HEK293 (cell line): ENCODE measurements at regions not wholly inside any gene's neighbourhood (a gene's known extent, or its start where the extent isn't known, plus 50 kb on each side); places are given as distances from the start of the nearest gene placed in this dataset.

ENCODE experiments used
- CTCF ChIA-PET: fragments of 350-600 bp; formaldehyde crosslinking; extraction: SDS; loops from one replicate; lab custom pipeline; 2021; ENCODE audit warnings: antibody characterized with exemption; lab: Yijun Ruan, JAX
- POLR2A ChIA-PET: fragments of 300-600 bp; formaldehyde crosslinking; extraction: SDS; loops from one replicate; lab custom pipeline; 2020; ENCODE audit warnings: antibody characterized with exemption, inconsistent platforms; lab: Yijun Ruan, JAX
- H3K27ac ChIP-seq: fragments of 200-500 bp; sonication (Bioruptor generic); 2 replicates; pipeline ENCODE4 v1.5.1; 2014; ENCODE audit warnings: low read depth, low read length, control low read depth, inconsistent platforms; ENCODE audit errors: extremely low read depth
- H3K36me3 ChIP-seq, 2 experiments: fragments of 200-500 bp in 1 of 2; sonication (Bioruptor generic) in 1 of 2; 1 replicate in 1 of 2; 2 replicates in 1 of 2; pipeline ENCODE4 v1.5.1; 2014 to 2017; ENCODE audit warnings: inconsistent platforms in 2 of 2, low read length in 2 of 2; ENCODE audit not compliant: control insufficient read depth in 2 of 2, insufficient read depth in 1 of 2
- H3K4me1 ChIP-seq: fragments of 200-500 bp; sonication (Bioruptor generic); 2 replicates; pipeline ENCODE4 v1.5.1; 2014; ENCODE audit warnings: mild to moderate bottlenecking, low read length, inconsistent platforms; ENCODE audit not compliant: control insufficient read depth, insufficient read depth
- H3K4me3 ChIP-seq: 2 replicates; pipeline ENCODE4 v1.5.1; 2011; ENCODE audit warnings: low read depth, mild to moderate bottlenecking, control low read depth, low read length, moderate library complexity
- H3K9me3 ChIP-seq: fragments of 200-500 bp; sonication (Bioruptor generic); 2 replicates; pipeline ENCODE4 v1.5.1; 2014; ENCODE audit warnings: low read depth, low read length, inconsistent platforms; ENCODE audit not compliant: control insufficient read depth, insufficient read depth
- FEZF1 ChIP-seq: fragments of 450-650 bp; formaldehyde crosslinking; IDR thresholded peaks from 2 replicates; pipeline ENCODE4 v1.5.1; 2016; ENCODE audit warnings: missing biosample characterization, missing genetic modification characterization
- GLI4 ChIP-seq: fragments of 450-650 bp; formaldehyde crosslinking; IDR thresholded peaks from 2 replicates; pipeline ENCODE4 v1.5.1; 2016; ENCODE audit warnings: missing biosample characterization, missing genetic modification characterization
- IKZF3 ChIP-seq: fragments of 450-650 bp; IDR thresholded peaks from 2 replicates; pipeline ENCODE4 v1.5.0; 2018; ENCODE audit warnings: missing biosample characterization, mild to moderate bottlenecking, missing genetic modification characterization, moderate library complexity
- KLF8 ChIP-seq: fragments of 450-650 bp; formaldehyde crosslinking; IDR thresholded peaks from 2 replicates; pipeline ENCODE4 v1.5.1; 2016; ENCODE audit warnings: missing biosample characterization, missing genetic modification characterization
- TCF7L2 ChIP-seq: IDR thresholded peaks from 2 replicates; pipeline ENCODE4 v1.6.1; 2011; ENCODE audit warnings: low read depth, mild to moderate bottlenecking, inconsistent platforms, low read length, moderate library complexity, borderline replicate concordance
- TRIM28 ChIP-seq: IDR thresholded peaks from 2 replicates; pipeline ENCODE4 v1.6.1; 2011; ENCODE audit warnings: low read length, control low read depth, borderline replicate concordance
- WT1 ChIP-seq: fragments of 450-650 bp; formaldehyde crosslinking; IDR thresholded peaks from 2 replicates; pipeline ENCODE4 v1.5.1; 2016; ENCODE audit warnings: missing biosample characterization, missing genetic modification characterization
- ZBTB8A ChIP-seq: fragments of 450-650 bp; formaldehyde crosslinking; IDR thresholded peaks from 2 replicates; pipeline ENCODE4 v1.5.1; 2016; ENCODE audit warnings: missing biosample characterization, missing genetic modification characterization
- ZFP37 ChIP-seq: fragments of 450-650 bp; formaldehyde crosslinking; IDR thresholded peaks from 2 replicates; pipeline ENCODE4 v1.5.1; 2016; ENCODE audit warnings: missing biosample characterization, missing genetic modification characterization
- ZFP69B ChIP-seq: fragments of 450-650 bp; formaldehyde crosslinking; IDR thresholded peaks from 2 replicates; pipeline ENCODE4 v1.5.1; 2016; ENCODE audit warnings: missing biosample characterization, missing genetic modification characterization
- ZNF132 ChIP-seq: fragments of 450-650 bp; formaldehyde crosslinking; IDR thresholded peaks from 2 replicates; pipeline ENCODE4 v1.5.1; 2017; ENCODE audit warnings: missing biosample characterization, missing genetic modification characterization, borderline replicate concordance
- ZNF169 ChIP-seq: fragments of 450-650 bp; formaldehyde crosslinking; IDR thresholded peaks from 2 replicates; pipeline ENCODE4 v1.5.1; 2016; ENCODE audit warnings: missing biosample characterization, missing genetic modification characterization
- ZNF19 ChIP-seq: fragments of 450-650 bp; formaldehyde crosslinking; IDR thresholded peaks from 2 replicates; pipeline ENCODE4; 2016; ENCODE audit warnings: missing biosample characterization, missing genetic modification characterization, low read depth
- ZNF221 ChIP-seq: fragments of 450-650 bp; formaldehyde crosslinking; IDR thresholded peaks from 2 replicates; pipeline ENCODE4 v1.5.1; 2017; ENCODE audit warnings: missing biosample characterization, missing genetic modification characterization, borderline replicate concordance
- ZNF239 ChIP-seq: fragments of 450-650 bp; formaldehyde crosslinking; IDR thresholded peaks from 2 replicates; pipeline ENCODE4 v1.5.1; 2016; ENCODE audit warnings: missing biosample characterization, missing genetic modification characterization
- ZNF416 ChIP-seq: fragments of 450-650 bp; formaldehyde crosslinking; IDR thresholded peaks from 2 replicates; pipeline ENCODE4 v1.5.1; 2016; ENCODE audit warnings: missing biosample characterization, missing genetic modification characterization
- ZNF561 ChIP-seq: fragments of 450-650 bp; IDR thresholded peaks from 2 replicates; pipeline ENCODE4 v1.5.1; 2018; ENCODE audit warnings: missing biosample characterization, missing genetic modification characterization, borderline replicate concordance
- ZNF571 ChIP-seq: fragments of 450-650 bp; formaldehyde crosslinking; IDR thresholded peaks from 2 replicates; pipeline ENCODE4 v1.5.0; 2017; ENCODE audit warnings: missing biosample characterization, missing genetic modification characterization
- ZNF670 ChIP-seq: fragments of 450-650 bp; formaldehyde crosslinking; IDR thresholded peaks from 2 replicates; pipeline ENCODE4 v1.5.1; 2016; ENCODE audit warnings: missing biosample characterization, missing genetic modification characterization, low read depth
- TF ChIP-seq, protein P1 (sequence below): fragments of 450-650 bp; formaldehyde crosslinking; IDR thresholded peaks from 2 replicates; pipeline ENCODE4 v1.5.1; 2016; ENCODE audit warnings: missing biosample characterization, missing genetic modification characterization
- TF ChIP-seq, protein P2 (sequence below): fragments of 450-650 bp; formaldehyde crosslinking; IDR thresholded peaks from 2 replicates; pipeline ENCODE4 v1.5.1; 2017; ENCODE audit warnings: missing biosample characterization, missing genetic modification characterization
- TF ChIP-seq, protein P3 (sequence below): fragments of 450-650 bp; formaldehyde crosslinking; IDR thresholded peaks from 2 replicates; pipeline ENCODE4 v1.5.1; 2016; ENCODE audit warnings: missing biosample characterization, missing genetic modification characterization
- TF ChIP-seq, protein P4 (sequence below): fragments of 450-650 bp; formaldehyde crosslinking; IDR thresholded peaks from 2 replicates; pipeline ENCODE4 v1.5.1; 2017; ENCODE audit warnings: missing biosample characterization, missing genetic modification characterization
- TF ChIP-seq, protein P5 (sequence below): fragments of 450-650 bp; formaldehyde crosslinking; IDR thresholded peaks from 2 replicates; pipeline ENCODE4 v1.5.1; 2016; ENCODE audit warnings: missing biosample characterization, missing genetic modification characterization

DNA sequence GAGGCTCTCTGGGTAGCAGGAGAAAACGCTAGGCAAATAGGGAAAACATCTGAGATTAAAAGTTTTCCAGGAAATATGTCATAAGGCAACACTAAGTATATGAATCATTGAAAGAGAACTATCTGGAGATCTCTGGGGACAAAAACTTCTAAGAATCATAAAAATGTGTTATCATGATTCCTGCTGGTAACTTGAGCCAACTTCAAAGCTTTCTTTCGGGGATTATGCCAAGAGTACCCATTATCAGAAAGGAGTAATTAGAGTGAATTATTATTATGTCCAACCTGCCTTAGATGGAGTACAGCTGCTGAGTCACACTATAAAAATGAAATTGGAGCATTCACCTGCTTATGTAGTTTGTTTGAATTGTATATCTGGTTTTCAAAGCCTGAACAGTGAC, 488.5 kb upstream of the SOX9 start (continued):
- TF ChIP-seq, protein P1, sequence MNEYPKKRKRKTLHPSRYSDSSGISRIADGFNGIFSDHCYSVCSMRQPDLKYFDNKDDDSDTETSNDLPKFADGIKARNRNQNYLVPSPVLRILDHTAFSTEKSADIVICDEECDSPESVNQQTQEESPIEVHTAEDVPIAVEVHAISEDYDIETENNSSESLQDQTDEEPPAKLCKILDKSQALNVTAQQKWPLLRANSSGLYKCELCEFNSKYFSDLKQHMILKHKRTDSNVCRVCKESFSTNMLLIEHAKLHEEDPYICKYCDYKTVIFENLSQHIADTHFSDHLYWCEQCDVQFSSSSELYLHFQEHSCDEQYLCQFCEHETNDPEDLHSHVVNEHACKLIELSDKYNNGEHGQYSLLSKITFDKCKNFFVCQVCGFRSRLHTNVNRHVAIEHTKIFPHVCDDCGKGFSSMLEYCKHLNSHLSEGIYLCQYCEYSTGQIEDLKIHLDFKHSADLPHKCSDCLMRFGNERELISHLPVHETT (tag by site-specific recombination), result 0 out of 2 replicates have a peak, but pooled peaks have one; percentile 34
- TF ChIP-seq ZNF561 (tag by site-specific recombination), result peak; percentile 57; the same call in 1 of the 2 replicates
- TF ChIP-seq ZNF132, result no peak
- TF ChIP-seq, all 188 proteins: peak for 69

DNA sequence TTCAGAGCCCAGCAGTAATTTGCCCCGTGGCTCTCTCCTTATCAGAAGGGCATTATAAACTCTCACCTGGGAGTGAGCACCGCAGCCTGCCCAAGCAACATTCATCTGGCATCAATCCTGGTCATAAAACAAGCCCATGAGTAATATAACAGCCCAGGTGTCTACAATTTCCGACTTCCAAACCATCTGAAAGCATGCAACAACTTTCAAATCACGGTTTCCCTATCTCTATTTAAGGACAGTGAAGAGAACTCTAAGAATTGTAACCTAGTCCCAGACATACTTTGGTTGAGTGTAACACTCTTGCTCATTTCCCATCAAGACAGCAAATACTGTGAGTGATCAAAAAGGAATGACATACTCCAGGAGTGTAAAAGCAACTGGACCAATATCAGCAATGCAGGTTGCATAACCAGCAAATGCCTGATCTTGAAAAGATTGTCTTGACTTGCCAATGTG, 487.4 kb upstream of the SOX9 start:
- TF ChIP-seq ZNF221 (tag by site-specific recombination) (no peak), ZNF19 (tag by site-specific recombination) (no peak), ZFP37 (tag by site-specific recombination) (no peak), ZNF670 (tag by site-specific recombination) (no peak), ZBTB8A (no peak), KLF8 (tag by site-specific recombination) (no peak), WT1 (tag by site-specific recombination) (no peak), IKZF3 (tag by site-specific recombination) (0 out of 2 replicates have a peak, but pooled peaks have one; percentile 27), FEZF1 (tag by site-specific recombination) (peak; percentile 36; the same call in 1 of the 2 replicates)
- TF ChIP-seq, protein P1 (tag by site-specific recombination), result no peak
- TF ChIP-seq, protein P2, sequence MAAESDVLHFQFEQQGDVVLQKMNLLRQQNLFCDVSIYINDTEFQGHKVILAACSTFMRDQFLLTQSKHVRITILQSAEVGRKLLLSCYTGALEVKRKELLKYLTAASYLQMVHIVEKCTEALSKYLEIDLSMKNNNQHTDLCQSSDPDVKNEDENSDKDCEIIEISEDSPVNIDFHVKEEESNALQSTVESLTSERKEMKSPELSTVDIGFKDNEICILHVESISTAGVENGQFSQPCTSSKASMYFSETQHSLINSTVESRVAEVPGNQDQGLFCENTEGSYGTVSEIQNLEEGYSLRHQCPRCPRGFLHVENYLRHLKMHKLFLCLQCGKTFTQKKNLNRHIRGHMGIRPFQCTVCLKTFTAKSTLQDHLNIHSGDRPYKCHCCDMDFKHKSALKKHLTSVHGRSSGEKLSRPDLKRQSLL (tag by site-specific recombination), result no peak
- Histone ChIP-seq H3K4me3 (no peak overlapping the region), H3K27ac (no peak overlapping the region; the same call in 1 of the 2 replicates), H3K36me3 (no peaks in the 10 kb centered on the region), H3K9me3 (no peaks in the 10 kb centered on the region), H3K4me1 (peaks cover 19% of the 10 kb centered on the region)
- ChIA-PET POLR2A (no interaction called here), CTCF (no interaction called here)

DNA sequence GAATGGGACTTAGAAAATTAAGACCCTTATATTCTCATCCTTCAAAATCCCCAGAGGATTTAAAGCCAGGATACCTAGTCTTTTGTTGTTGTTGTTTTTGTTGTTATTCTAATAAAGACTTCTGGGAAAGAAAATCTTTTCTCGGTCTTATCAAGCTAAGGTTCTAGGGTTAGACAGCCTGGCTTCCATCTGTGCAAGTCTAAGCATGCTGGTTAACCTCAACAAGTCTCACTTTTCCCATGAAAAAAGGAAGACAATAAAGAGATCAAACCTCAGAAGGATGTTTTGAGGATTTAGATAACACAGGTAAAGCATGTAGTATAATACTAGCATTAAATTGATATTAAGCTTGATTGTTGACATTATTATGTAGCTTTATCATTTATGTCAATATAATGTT, 486.4 kb upstream of the SOX9 start:
- CTCF ChIA-PET, result no interaction called here
- POLR2A ChIA-PET, result interaction anchor here (0.6 kb wide), 1 partner anchor 353 kb away, joined by 4 read pairs; no protein-coding TSS in a partner anchor
- no peaks in the 10 kb centered on the region for H3K9me3 ChIP-seq

More for the DNA sequence above, 486.4 kb upstream of the SOX9 start:
- Histone ChIP-seq H3K4me1 (peaks cover 19% of the 10 kb centered on the region), H3K36me3 (no peaks in the 10 kb centered on the region)
- TF ChIP-seq, protein P3, sequence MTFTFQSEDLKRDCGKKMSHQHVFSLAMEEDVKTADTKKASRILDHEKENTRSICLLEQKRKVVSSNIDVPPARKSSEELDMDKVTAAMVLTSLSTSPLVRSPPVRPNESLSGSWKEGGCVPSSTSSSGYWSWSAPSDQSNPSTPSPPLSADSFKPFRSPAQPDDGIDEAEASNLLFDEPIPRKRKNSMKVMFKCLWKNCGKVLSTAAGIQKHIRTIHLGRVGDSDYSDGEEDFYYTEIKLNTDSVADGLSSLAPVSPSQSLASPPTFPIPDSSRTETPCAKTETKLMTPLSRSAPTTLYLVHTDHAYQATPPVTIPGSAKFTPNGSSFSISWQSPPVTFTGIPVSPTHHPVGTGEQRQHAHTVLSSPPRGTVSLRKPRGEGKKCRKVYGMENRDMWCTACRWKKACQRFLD (tag by site-specific recombination), result no peak
- TF ChIP-seq ZNF169 (tag by site-specific recombination) (no peak), ZFP69B (tag by site-specific recombination) (no peak), ZNF239 (tag by site-specific recombination) (no peak), TRIM28 (no peak), ZNF571 (tag by site-specific recombination) (no peak), TCF7L2 (no peak), GLI4 (tag by site-specific recombination) (no peak), ZNF416 (tag by site-specific recombination) (no peak)
- TF ChIP-seq, protein P4, sequence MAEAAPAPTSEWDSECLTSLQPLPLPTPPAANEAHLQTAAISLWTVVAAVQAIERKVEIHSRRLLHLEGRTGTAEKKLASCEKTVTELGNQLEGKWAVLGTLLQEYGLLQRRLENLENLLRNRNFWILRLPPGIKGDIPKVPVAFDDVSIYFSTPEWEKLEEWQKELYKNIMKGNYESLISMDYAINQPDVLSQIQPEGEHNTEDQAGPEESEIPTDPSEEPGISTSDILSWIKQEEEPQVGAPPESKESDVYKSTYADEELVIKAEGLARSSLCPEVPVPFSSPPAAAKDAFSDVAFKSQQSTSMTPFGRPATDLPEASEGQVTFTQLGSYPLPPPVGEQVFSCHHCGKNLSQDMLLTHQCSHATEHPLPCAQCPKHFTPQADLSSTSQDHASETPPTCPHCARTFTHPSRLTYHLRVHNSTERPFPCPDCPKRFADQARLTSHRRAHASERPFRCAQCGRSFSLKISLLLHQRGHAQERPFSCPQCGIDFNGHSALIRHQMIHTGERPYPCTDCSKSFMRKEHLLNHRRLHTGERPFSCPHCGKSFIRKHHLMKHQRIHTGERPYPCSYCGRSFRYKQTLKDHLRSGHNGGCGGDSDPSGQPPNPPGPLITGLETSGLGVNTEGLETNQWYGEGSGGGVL, result no peak
- TF ChIP-seq, protein P5, sequence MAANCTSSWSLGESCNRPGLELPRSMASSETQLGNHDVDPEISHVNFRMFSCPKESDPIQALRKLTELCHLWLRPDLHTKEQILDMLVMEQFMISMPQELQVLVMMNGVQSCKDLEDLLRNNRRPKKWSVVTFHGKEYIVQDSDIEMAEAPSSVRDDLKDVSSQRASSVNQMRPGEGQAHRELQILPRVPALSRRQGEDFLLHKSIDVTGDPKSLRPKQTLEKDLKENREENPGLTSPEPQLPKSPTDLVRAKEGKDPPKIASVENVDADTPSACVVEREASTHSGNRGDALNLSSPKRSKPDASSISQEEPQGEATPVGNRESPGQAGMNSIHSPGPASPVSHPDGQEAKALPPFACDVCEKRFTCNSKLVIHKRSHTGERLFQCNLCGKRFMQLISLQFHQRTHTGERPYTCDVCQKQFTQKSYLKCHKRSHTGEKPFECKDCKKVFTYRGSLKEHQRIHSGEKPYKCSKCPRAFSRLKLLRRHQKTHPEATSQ, result no peak
- TF ChIP-seq, all 188 proteins: peak for 0
- no peak overlapping the region for H3K27ac ChIP-seq
- no peak overlapping the region for H3K4me3 ChIP-seq
